ENCODE measurements at regions not wholly inside any gene's neighbourhood (a gene's known extent, or its start where the extent isn't known, plus 50 kb on each side); places are given as distances from the start of the nearest gene placed in this dataset.

DNA sequence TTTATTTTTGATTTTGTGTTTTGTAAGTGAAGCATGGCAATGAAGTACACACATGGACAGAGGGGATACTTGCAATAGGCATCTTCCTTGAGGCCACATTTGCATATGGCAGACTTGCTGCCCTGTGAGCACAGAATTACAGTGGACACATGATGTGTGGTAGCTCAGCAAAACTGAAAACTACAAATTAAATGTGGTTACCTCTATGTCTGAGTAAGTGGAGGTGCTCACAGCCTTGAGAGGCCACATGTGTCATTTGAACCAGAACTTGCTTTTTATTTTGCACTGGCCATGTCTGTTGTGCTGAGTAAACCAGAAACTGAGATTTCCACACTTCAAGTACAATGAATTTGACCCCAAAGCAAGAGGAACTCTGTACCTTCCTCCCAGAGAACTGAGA is 998.5 kb upstream of the NXPH2 start:
- no peaks in the 10 kb centered on the region for H3K9me1 ChIP-seq (ENCODE audit: control insufficient read depth, insufficient read depth, low read length)
- BruUV-seq (replicated peaks), result no TSS peak
- FAIRE-seq (no peak), DNase-seq (ENCODE audit: extremely low read depth in 1 of 4, low spot score in 3 of 4) (no peak), ATAC-seq (no peak)
- CTCF ChIA-PET (ENCODE audit: low intra/inter-chr PET ratio), result no interaction called here
- POLR2A ChIA-PET, result no interaction called here
- no peaks in the 10 kb centered on the region for H3K79me2 ChIP-seq (ENCODE audit: control insufficient read depth, insufficient read depth, low read length)
- no peak overlapping the region for H3K9ac ChIP-seq (ENCODE audit: insufficient read depth in 1 of 2, low read depth in 2 of 2, low read length in 2 of 2)
- H3K4me2 ChIP-seq (ENCODE audit: insufficient read depth, low read length), result no peak overlapping the region
- H3K4me1 ChIP-seq (replicated peaks in 1 of 2; ENCODE audit: control insufficient read depth in 2 of 2, insufficient read depth in 2 of 2, low read length in 2 of 2), result no peaks in the 10 kb centered on the region
- no peak overlapping the region for H3K27ac ChIP-seq (ENCODE audit: extremely low read depth, low read depth, low read length)
- no peak overlapping the region for H2AFZ ChIP-seq (ENCODE audit: low read depth, low read length)
- intact Hi-C loops (cut with micrococcal nuclease), result no loop called here
- H4K20me1 ChIP-seq (replicated peaks; ENCODE audit: control insufficient read depth, insufficient read depth, low read length), result no peaks in the 10 kb centered on the region
- in situ Hi-C loops (cut with MboI), result no loop called here
- TF ChIP-seq JUND (IDR thresholded peaks at IDR 0.05; ENCODE audit: borderline replicate concordance, low read depth, low read length), result no peak
- no peak for TF ChIP-seq JUND (tag; IDR thresholded peaks at IDR 0.05; ENCODE audit: borderline replicate concordance, low read depth, low read length)
- no peak for TF ChIP-seq CHD2 (IDR thresholded peaks at IDR 0.05; ENCODE audit: low read depth, low read length)
- no peak for TF ChIP-seq ZNF146 (CRISPR knock-in tag; IDR thresholded peaks at IDR 0.05; ENCODE audit: unreplicated experiment)
- TF ChIP-seq, protein P1, sequence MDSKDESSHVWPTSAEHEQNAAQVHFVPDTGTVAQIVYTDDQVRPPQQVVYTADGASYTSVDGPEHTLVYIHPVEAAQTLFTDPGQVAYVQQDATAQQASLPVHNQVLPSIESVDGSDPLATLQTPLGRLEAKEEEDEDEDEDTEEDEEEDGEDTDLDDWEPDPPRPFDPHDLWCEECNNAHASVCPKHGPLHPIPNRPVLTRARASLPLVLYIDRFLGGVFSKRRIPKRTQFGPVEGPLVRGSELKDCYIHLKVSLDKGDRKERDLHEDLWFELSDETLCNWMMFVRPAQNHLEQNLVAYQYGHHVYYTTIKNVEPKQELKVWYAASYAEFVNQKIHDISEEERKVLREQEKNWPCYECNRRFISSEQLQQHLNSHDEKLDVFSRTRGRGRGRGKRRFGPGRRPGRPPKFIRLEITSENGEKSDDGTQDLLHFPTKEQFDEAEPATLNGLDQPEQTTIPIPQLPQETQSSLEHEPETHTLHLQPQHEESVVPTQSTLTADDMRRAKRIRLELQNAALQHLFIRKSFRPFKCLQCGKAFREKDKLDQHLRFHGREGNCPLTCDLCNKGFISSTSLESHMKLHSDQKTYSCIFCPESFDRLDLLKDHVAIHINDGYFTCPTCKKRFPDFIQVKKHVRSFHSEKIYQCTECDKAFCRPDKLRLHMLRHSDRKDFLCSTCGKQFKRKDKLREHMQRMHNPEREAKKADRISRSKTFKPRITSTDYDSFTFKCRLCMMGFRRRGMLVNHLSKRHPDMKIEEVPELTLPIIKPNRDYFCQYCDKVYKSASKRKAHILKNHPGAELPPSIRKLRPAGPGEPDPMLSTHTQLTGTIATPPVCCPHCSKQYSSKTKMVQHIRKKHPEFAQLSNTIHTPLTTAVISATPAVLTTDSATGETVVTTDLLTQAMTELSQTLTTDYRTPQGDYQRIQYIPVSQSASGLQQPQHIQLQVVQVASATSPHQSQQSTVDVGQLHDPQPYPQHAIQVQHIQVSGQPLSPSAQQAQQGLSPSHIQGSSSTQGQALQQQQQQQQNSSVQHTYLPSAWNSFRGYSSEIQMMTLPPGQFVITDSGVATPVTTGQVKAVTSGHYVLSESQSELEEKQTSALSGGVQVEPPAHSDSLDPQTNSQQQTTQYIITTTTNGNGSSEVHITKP (IDR thresholded peaks at IDR 0.05; ENCODE audit: partially characterized antibody), result no peak
- TF ChIP-seq POLR2A (conservative IDR thresholded peaks at IDR 0.05), result no peak
- H3K4me3 ChIP-seq, result no peak overlapping the region
- no peaks in the 10 kb centered on the region for H3K27me3 ChIP-seq (ENCODE audit: control insufficient read depth in 2 of 2, insufficient read depth in 2 of 2, low read length in 2 of 2)
- H3K36me3 ChIP-seq (ENCODE audit: control insufficient read depth, insufficient read depth, low read length), result no peaks in the 10 kb centered on the region
- no peaks in the 10 kb centered on the region for H3K9me3 ChIP-seq (replicated peaks; ENCODE audit: control insufficient read depth, insufficient read depth, low read depth, low read length)
